Activated CD8-positive, alpha-beta memory T cell treated with anti-CD3 and anti-CD28 coated beads for 24 hours (primary cell): ENCODE measurements at regions not wholly inside any gene's neighbourhood (a gene's known extent, or its start where the extent isn't known, plus 50 kb on each side); places are given as distances from the start of the nearest gene placed in this dataset.
"Not testable (repeated sequence)": the region's sequence is repeated elsewhere in the genome, so short reads cannot be mapped to it uniquely, and the experiment has no call there.

Experiments used
- DNase-seq: peaks from one replicate; pipeline ENCODE4 v3.0.0-alpha.2; 2020

DNA sequence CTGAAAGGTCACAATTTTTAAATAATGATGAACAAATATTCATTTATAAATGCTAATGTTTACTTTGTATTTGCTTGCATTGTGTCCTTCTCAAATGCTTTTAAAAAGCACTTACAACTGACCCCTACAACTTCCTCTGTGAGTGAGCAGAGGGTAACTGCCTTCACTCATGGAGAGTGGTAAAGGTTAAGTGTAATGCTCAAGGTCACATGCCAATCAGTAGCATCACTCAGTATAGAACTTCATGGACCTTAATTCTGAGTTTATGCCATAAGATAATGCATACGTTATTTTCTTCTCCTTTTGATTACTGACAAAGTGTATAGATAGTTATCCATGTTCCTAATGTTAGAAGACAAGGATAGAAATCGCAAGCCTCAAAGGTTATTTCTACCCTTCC, 91.8 kb upstream of the SERTAD2 start:
- no peak for DNase-seq

DNA sequence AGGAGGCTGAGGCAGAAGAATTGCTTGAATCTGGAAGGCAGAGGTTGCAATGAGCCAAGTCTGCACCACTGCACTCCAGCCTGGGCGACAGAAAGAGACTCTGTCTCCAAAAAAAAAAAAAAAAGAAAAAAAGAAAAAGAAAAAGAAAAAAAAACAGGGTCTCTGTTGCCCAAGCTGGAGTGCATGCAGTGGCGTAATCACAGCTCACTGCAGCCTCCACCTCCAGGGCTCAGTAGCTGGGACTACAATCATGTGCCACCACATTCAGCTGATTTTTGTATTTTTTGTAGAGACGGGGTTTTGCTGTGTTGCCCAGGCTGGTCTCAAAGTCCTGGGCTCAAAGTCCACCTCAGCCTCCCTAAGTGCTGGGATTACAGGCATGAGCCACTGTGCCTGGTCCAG, 94.0 kb upstream of the SERTAD2 start:
- DNase-seq, result not testable (repeated sequence)

DNA sequence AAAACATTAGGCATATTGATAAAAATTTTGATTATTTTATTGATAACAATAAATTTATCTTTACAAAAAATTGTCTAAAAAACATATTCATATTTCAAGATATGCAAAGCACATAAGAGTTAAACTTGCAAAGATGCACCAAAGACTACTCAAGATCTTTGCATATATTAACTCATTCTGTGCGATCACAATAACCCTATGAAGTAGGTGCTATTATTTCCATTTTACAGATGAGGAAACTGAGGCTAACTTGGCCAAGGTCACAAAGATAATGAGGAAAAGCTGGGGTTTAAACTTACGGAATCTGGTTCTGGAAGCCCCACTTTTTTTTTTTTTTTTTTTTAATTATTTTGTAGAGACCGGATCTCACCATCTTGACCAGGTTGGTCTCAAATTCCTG, 94.4 kb upstream of the SERTAD2 start:
- no peak for DNase-seq

DNA sequence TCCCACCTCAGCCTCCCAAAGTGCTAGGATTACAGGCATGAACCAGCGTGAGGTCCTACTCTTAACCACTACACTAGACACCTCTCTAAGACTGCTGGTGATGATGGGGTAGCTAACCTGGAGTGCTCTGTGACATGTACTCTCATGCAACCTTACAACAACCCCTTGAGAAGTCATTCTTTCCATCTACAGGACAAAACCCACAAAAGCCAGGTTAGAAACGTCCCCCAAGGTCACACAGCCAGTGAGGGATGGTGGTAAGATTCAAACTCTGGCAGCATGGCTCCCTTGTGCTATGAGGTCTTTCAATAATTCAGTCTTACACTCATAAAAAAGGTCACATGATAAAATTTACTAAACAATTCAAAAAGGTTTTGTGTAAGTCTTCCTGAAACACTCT, 94.8 kb upstream of the SERTAD2 start:
- no peak for DNase-seq

DNA sequence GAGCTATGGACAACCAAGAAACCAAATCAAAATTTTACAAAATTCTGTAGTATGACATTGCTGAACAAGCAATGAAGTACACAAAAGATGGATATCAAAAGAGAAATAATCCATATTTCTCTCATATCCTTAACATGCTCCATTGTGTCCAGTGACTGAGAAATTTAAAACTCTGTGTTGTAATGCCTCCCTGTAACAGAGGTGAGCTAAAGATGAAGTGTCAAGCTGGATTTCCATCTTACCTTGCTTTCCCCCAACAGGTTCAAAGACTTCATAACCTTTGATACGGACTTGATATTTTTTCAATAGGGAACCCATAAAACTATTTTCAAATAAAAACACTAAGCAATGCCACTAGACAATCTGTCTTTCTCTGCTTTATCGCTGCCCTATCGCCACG, 95.7 kb upstream of the SERTAD2 start:
- DNase-seq, result no peak

DNA sequence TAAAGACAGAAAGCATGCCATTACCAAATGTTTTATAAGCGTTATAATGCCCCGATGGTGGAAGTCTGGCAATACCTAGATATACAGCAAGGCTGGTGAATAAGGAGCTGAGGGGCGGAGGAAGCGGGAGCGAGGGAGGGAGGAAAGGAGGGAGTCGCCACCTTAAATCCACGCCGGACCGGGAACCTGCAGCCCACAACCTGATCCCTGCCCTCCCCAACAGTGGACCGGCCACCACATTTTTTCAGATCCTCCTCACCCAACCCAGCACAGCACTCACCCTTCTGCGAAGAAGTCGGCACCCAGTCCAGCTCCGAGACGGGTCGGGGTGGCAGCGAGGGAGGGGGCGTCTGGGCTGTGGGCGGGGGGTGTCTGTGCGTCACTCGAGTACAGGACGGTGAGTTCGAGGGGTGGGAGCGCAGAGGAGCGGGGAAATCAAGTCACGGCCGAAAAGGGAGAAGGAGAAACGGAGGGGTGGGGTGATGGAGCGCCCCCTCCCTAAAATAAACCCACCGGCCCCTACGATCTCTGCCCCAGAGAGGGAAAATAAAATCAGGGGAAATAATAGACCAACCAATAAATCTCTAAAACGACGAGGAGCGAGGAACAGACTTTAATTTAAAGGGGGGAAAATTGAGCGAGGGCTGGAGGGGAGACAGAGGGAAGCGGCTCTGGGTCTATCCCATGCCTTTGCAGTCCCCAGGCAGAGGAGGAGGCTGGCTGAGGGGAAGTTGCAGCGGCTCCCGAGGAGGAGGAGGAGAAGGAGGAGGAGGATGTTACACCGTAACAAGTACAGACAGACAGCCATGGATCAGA, 96.5 kb upstream of the SERTAD2 start:
- peak; percentile 77 for DNase-seq

DNA sequence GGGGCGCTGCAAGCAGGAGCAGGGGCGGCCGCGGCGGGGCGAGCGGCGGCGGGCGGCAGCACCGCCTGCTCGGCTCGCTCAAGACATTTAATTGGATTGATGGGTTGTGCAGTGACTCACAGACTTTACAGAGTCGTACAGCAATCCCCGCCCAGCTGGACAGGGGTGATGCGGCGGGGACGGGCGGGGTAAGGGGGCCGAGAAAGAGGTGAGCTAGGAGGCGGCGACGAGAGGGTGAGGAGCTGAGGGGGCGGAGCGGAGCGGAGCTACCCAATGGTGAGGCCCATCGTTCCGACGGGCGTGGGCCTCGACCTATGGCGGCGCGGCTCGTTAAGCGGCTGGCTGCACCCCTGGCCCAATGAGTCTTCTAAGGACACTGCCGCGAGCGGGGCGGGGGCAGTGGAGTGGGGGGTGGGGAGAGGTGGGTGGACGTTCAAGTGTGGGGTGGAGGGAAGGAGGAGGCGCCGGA, 97.1 kb upstream of the SERTAD2 start:
- DNase-seq, result no peak

DNA sequence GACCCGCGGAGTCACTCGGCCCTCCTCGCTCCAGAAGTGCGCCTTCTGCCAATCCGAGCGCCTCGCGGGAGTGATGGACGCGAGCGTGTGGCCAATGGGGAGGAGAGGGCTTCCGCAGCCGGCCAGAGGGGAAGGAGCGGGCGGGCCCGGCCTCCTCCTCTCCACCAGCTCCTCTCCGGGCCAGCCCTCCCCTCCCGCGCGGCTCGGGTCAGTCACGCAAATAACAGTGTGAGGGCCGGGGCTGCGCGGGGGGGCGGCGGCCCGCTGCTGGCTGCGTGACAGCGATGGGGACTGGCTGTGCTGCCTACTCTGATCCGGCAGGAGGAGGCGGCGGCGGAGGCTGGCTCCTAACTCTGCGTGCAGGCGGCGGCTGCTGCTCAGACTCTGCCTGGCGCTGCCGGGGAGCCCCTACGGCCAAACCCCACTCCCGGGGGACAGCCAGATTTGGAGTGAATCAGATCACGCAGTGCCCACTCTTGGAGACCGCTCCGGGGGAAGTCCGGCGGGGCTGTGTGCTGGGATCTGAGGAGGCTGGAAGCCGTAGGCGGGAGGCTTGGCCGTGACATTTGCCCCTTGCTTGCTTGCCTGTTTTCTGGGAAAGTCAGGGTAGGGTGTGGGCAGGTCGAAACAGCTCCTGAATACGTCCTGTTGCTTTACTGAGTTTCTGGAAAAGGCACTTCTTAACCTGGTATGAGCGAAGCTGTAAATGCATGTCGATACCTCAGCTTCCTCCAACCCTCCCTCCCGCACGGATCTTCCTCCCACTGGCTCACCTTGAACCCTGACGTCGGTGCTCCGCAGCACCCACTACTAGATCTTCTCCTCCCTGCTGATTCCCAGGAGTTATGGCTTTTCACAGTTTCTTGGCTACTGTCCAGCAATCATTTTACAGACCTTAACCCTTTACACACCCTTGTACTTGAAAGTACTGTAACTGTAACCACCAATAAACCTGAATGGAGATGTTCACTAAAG, 97.9 kb upstream of the SERTAD2 start:
- DNase-seq, result peak; percentile 96

DNA sequence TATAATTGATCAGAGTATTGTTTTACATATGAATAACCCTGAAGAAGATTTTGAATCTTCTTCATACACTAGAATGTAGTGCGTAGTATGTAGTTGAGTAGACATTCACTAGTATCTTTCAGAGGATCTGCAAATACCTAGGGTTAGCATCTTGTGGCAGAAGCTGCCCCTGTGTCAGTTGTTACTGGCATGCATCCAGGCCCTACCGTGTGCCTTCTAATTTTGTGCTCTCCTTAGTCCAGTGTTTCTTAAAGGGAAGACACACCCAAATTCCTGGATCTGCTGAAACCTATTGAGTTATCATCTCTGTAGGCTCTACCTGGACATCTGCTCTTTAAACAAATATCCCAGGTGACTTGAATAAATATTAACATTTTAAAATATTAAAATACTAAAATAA, 99.7 kb upstream of the SERTAD2 start:
- DNase-seq, result no peak

DNA sequence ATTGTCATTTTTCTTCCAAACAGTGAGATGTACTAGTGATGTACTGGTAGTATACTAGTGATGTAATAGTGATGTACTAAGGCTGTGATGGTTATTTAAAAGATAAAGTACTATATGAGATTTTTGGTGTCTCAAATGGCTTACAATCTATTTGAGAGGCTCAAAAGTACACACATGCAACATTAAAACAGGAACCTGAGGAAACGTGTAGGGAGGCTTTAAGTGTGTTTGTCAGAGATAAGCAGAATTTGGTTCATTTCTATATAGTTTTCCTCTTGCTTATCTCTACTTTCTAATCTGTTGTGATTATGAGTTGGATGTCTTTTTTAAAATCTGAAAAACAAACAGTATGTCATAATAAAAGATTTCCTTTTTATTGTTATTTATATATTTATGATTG, 100.9 kb upstream of the SERTAD2 start:
- DNase-seq, result no peak

DNA sequence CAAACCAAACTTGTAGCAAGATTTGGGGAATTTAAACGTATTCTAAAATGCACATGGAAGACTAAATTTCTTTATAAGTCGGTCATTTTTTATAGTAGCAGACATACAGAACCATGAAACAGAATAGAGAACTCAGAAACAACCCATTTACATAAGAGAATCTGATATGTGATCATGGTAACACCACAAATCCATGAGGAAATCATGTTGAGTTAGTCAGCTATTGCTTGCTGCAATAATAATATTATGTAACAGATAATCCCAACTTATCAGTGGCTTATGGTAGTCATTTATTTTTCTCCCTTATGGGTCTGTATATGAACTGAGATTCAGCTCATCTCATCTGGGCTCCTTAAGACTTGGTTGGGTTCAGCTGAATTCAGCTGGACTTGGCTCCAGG, 103.4 kb upstream of the SERTAD2 start:
- DNase-seq, result no peak

DNA sequence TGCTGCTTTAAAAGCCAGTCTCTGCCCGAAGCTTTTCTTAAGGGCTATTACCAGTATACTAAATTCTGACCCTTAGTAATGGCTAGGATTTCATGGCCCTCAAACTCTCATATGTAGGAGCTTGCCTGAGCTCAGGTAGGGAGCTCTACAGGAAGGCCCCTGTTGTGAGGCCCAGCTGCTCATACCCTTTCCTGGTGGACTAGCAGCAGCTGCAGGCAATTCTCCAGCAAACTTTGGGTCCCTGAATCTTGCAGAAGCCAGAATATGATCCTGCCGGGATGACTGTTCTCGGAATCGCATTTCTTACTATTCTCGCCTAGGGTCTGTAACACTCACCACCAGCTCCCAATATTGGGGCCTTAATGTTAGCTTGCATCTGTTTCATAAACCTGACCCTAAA, 106.4 kb upstream of the SERTAD2 start:
- no peak for DNase-seq

DNA sequence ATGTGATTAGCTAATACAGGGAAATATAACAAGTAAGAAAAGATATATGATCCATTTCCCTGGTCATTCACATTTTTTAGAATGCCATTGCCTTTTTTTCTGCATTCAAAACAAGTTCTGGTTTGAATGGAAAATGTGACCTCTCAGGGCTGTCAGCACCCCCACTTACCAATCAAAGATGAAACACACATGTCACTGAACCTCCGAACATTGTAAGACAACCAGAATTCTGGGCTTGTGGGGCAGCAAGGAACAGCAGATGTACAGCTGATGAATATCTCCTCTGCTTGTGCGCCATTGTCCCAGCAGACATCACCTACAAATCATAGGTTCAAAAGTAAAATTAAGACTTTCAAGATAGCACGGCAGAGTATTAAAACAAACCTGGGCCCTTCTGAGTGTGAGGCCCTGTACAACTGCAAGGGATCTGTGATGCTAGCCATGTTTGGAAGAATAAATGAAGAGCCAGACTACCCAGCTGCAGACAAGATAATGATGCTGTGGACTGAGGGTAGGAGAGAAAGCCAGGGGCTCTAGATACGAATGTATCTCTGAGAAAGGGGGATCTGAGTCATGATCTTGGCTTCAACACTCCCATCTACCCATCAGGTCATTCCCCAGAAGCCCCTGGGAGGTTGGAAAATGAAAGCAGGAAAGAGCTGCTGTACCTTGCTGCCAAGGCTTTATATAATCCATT, 108.7 kb upstream of the SERTAD2 start:
- DNase-seq, result no peak

DNA sequence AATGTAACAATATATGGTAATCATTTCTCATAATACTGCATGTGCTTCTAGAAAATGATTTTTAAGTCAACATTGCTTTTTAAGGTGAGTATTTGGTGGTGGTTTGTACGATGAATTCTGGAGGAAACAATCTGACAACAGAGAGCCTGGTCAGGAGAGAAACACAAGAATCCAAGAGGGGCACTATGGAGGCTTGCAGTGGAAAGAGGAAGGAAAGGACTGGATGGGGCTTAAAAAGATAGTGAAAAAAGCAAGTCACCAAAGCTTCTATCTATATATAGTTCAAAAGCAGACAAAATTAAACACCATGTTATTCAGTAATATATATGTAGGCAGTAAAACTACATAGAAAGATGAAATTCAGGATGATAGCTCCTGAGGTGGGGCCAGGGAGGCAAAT, 109.4 kb upstream of the SERTAD2 start:
- no peak for DNase-seq

DNA sequence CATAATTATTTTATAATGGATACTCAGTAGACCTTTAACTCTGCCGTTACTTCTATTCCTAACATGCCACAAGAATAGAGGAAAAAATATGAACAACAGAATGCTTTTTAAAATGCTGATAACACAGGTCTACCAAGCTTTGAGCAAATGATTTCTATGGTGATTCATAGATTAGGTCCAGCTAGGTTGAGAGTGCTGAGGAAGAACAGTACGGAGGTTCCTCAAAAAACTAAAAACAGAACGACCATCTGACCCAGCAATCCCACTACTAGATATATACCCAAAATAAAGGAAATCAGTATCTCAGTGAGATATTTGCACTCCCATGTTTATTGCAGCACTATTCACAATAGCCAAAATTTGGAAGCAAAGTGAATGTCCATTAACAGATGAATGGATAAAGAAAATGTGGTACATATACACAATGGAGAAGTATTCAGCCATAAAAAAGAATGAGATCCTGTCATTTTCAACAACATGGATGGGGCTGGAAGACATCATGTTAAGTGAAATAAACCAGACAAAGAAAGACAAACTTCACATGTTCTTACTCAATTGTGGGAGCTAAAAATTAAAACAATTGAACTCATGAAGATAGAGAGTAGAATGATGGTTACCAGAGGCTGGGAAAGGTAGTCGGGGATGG, 111.6 kb upstream of the SERTAD2 start:
- DNase-seq, result no peak

DNA sequence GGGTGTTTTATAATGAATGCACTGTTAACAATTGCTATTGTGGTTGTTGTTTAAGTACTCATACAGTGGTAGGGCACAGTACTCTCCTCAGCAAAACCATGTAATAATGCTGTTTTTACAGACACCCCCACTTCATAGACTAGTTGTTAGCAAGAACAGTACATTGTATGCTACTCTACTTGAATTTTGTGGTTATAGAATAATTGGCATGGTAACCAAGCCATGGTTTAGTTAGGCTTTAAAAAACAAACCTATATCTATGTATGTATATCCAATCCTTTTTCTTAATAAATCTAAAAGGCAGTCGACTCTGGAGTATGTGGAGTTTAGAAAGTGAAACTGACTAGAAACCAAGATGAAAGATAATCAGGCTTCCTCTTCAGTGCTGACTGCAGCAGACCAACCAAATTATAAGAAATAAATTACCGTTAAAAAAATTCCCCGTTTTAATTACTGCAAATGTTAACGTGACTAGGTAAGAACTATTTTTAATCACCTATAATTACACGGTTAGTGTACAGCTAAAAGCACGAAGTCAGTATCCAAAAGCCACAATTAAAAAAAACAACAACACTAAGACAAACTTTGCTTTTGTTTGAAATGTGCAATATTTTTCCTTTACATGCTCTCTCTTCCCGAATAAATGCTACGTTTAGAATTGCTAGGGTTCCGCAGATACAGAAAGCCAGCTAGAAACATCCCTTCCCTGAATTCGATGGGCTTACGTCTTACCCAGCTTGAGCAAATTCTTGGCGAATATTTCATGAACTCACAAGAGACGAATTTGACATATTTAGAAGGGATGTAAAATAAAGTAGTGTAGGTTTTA, 113.3 kb upstream of the SERTAD2 start:
- no peak for DNase-seq

DNA sequence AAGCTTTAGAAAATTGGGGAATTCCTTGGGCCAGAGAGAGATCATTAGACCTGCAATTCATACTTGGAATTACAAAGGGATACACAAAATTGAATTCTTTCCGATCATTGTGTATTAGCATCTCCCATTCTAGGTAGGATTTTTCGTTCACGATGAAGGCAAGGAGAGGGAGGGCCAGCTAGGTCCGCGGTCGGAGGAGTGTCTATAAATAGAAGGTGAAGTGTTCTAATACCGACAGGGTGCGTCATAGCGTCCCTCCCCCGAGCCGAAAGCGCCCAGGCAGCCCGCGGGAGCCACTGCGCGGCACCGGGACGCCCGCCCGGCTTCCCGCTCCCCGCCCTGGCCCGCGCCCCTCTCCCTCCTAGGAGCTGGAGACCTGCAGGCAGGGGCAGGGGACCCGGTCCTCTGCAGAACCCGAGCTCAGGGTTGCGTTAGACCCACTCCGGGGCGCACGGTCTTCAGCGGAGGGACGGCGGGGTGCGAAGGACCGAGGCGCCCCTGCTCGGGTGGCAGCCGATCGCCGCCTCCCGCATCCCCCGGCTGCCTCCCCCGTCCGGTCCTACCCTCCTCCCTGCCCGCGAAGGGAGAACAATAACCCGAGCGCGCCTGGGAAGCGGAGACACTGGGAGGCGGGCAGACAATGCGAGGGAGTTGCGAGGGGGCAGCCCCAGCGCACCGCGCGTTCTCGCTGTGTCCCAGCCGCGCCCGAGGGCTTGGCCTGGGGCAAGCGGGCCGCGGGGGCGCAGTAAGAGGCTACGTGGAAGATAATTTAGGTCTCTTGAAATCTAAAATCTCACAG, 114.2 kb upstream of the SERTAD2 start:
- DNase-seq, result peak; percentile 88

DNA sequence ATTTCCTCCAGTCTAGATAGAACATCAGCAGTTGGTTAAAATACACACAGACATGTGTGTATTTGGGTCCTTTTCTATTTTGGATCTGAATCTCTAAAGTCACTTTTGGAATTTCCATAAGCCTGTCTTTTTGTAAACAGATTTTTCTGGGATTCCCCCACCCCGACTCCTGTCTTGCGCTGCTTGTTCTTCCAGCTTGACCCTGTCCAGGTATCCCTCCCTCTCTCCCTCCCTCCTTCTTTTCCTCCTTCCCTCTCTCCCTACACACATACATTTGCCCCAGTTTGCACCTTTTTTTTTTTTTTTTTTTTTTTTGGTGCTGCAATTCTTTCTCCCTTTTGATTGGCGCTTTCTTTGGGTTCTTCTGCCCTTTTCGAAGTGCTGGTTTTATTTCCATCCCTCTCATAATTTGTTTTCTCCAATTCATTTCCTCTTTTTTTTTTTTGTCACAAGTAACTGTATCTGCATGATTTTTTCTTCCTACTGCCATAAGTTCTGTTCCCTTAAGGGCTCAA, 114.8 kb upstream of the SERTAD2 start:
- no peak for DNase-seq

DNA sequence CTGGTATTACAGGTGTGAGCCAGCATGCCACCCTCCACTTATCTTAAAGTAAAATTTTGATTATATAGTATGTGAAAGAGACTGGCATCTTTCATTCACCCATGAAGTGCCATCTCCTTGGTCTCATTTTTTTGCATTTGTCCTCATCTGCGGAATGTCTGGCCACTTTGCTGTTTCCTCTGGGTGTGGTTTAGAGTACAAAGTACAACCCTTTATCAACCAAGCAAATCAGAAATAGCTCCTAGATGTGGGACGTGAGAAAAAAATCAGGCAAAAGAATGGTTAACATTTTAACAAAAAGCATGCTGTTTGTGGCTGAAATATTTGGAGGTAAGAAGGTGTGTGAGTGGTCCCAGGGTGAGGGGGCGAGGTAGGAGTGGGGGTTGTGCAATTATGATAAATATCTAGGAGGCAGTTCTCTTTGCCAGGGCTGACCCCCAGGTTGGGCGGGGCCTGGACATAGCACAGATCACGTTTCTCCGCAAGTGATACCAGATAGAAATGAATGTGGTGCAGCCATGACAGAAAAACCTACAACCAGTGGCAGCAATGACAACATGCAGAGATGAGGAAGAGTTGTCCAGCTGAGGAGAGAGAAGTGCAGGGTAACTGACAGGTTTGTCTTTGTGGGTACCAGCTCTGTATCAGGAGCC, 115.8 kb upstream of the SERTAD2 start:
- no peak for DNase-seq

DNA sequence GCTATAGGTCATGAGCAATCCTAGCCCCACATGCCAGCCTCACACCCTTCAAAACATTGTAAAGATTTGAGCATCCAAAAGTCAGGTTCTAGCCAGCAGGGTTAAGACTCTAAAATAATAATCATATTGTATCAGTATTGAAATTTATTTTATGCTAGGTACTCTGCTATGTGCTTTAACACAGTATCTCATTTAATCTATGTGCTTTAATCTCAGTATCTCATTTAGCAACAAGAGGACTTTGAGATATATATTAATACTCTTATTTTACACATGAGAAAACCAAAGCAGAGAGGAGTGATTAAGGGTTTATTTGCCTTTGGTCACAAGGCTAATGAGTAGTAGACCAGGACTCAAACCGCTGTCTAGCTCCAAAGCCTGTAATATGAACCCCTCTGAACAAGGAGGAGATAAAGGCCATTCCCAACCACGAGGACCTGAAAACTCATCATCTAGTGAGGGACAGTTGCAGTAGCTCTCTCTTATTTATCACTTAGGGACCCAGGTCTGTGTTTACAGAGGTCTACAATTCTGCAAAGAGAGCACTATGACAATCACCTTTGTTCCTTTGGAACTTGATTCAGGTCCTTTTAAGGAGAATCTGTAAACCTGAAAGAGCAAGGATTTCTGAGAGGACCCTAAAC, 116.5 kb upstream of the SERTAD2 start:
- no peak for DNase-seq
